ENCODE measurements at regions not wholly inside any gene's neighbourhood (a gene's known extent, or its start where the extent isn't known, plus 50 kb on each side); places are given as distances from the start of the nearest gene placed in this dataset.
"Not testable (repeated sequence)": the region's sequence is repeated elsewhere in the genome, so short reads cannot be mapped to it uniquely, and the experiment has no call there.

DNA sequence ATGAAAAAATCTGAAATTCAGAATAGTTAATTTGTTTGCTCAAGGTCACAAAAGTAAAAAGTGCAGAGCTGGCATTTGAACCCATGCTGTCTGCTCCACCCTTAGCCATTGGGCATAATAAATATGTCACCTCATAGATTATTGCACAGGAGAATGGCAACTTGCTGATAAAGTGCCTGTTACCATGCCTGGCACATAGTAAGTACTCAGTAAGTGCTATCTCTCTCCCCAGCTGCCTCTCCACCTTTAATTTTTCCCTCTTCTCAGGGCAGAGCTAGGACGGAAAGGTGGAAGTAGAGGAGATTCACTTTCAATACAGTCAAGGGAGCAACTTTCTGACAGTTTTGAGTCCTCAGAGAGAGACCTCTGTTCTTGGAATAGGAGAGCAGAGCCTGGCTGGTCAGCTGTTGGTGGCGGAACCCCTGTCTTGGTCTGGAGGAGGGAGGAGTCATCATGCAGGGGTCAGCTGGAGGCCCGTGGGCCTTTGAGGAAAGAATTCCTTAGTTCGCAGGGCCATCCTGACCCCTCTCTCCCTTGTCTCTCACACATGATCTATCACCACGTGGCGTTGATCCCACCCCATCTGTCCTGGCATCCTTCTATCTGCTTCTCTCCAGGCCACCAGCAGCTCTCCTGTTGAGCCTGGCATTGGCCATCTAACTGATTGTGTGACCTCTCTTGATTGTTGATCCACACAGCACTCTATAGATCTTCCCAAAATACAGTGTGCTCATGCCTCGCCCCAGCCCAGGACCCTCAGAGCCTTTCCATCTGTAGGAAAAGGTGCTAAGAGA lies 149.3 kb downstream of the RPLP1 start:
- DNase-seq (ENCODE audit: low spot score): no peak

DNA sequence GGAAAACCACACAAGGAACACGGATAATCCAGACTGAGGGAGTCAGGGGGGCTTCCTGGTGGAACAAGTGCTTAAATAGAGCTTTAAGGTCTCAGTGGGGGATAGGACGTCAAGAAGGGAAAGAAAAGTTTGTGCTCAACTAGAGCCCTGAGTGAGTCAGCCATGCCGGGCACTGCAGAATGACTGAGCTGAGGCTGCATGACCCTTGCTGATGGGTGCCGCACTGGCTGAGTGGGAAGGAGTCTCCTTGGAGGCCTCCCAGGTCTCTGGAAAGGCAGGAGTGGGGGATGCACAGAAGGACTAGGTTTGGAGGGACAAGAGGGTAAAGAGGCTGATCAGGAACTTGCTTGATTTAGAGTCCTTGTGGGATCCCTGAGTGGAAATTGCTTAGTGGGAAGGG lies 150.3 kb downstream of the RPLP1 start:
- DNase-seq (ENCODE audit: low spot score): no peak

DNA sequence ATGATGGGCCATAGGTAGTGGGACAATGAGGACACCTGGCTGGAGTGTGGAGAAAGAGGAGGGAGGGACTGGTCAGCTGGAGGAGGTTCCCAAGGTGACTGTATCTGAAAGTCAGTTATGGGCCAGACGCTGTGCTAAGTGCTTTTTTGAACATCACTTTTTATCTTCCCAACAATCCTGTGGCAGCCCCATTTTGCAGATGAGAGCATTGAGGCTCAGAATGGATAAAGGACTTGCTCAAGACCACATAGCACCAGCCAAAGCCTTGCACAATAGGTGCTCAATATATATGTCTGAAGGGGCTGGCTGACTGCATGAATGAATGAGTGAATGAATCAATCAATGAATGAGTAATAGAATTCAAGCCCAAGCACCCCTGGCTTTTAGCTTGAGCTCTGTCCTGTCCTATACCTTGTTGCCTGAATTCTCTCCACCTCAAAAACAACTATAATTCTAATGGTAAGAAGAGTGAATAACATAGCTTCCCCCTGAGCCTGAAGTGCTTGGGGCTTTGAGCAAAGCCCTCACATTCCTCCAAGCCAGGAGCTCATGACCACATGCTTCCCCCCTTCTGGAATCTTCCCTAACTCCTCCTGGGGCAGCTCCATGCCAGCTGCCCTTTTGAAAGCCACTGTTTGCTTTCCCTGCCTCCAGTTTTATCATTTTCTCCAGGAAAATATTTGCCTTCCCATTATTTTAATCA lies 150.9 kb downstream of the RPLP1 start:
- no peak for DNase-seq (ENCODE audit: low spot score)

DNA sequence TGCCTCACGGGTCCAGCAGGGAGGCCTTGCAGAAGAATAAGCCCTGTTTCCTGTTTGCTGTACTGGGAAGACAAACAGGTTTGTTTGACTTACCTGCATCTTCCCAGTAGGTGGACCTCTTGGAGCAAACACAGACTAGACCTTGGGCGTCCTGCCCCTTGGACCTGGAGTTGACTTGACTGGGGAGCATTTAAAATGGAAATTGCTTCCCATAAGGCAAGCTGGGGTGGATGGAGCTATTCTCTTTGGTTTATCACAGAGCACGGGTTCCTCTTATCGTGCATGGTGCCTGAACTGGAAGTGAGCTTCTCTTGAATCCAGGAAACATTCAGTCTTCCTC lies 151.4 kb downstream of the RPLP1 start:
- DNase-seq (ENCODE audit: low spot score): no peak

DNA sequence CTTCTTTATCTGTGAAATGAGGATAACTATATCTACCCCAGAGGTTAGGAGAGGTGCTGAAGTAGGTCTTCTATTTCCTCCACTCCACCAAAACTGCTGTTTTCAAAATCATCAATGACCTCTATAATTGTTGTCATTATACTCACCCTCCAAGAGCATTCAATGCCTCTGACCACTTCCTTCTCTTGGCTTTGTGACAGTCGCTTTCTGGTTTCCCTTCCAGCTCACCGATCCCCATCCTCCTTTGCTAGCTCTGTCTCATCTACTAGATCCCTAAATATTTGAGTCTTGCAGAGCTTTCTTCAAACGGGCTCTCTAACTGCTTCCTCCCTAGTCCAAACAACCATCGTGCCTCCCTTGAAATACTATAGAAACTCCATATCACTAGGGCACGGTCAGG lies 153.5 kb downstream of the RPLP1 start:
- no peak for DNase-seq (ENCODE audit: low spot score)

DNA sequence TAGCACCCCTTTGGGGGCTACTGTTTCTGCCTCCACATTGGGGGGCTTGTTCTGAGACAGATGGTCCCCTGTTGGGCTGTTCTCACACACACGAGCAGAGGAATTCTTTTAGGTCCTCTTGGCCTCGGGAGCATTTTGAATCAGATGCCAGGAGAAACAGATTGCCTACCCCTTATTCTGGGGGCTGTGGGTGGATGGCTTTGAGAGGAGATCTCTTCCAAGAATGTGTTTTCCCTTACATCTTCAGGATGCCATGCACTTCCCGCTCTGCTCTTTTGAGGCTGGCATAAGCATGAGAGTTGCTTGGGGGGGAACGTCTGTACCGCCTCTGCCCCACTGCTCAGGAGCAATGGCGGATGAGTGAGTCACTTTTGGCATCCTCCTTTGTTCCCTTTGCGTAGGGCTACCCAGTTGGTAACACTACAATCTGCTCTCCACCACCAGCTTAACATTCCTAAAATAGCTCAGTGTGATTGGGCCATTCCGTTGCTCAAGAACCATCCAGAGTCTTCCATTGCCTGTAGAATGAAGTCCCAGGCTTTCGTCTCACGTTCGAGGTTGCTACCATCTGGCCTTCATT lies 154.4 kb downstream of the RPLP1 start:
- no peak for DNase-seq (ENCODE audit: low spot score)

DNA sequence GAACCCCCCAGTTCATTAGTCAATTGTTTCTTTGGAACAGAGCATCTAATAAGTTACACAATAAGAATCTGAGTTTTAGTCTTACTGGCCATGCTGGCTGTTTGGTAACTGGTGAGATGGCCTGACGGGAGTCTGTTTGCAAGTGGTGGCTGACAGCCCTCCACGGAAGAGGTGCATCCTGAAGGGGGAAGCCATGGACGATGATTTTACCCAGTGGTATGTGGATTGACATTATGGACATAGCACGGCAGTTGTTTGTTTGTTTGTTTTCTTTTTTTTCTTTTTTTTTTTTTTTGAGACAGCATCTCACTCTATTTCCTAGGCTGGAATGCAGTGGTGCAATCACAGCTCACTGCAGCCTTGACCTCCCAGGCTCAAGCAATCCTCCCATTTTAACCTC lies 156.0 kb downstream of the RPLP1 start:
- DNase-seq (ENCODE audit: low spot score): no peak

DNA sequence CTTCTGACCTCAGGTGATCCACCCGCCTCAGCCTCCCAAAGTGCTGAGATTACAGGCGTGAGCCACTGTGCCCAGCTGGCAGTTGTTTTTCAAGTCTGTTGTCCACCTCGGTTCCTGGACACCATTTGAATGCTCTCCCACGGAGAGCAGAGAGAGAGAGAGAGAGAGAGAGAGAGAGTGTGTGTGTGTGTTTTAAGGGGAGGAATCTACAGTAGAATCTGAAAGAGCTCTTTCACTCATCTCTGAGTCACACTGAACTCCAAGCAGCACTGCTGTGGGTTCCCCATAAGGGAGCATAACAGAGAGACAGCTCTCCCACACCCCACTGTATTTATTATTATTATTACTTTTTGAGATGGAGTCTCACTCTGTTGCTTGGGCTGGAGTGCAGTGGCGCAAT lies 156.6 kb downstream of the RPLP1 start:
- no peak for DNase-seq (ENCODE audit: low spot score)

DNA sequence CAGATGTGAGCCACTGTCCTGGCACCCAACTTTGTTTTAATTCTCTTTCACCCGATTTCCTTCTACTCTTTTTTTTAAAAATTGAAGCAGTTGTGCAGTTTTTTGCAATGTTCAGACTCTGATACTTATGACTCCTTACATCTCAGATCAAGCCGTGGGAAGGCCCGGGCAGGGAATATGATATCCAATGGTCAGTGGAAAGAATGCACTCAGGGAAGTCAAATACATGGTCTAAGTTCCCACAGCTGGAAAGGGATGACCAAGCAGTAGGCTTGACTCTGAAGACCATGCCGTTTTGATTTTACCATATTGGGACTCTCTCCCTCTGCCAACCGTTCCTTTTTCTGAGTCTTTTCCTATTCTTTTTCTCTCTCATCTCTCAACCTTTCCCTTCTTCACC lies 157.2 kb downstream of the RPLP1 start:
- no peak for DNase-seq (ENCODE audit: low spot score)

DNA sequence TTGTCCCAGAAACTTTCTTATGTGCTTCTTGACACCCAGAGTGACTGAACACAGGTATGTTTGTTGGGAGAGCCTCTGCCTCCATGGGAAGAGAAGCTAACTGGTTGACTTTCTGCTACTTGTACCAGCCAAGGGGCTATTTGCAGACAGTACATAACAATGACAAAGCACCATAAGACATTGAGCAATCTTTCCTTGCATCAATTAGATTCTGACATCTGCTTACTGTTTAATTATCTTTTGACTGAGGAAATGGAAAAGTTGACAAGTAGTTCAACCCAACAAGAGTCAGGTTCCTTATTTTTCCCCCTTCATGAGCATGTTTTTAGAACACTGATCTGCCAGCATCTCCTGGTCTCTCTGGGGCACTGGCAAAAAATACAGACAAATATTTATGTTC lies 157.7 kb downstream of the RPLP1 start:
- no peak for DNase-seq (ENCODE audit: low spot score)

DNA sequence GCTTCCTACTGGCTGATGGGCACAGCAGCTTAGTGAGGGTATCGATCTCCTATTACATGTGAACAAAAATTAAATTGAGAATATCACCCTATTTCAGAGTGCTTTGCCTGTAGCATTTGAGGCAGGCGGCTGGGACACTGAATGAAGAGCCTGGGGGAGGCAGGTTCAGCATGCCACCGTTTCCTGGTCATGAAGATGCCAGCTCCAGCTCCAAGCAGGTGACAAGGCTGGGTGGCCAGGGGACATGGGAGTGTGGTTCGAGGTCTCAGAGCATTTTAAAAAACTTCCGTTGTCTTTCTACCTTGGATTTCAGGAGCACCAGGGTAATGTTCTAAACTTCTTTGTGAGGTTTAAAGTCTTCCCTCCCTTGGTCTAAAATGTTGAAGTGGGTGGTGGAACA lies 158.2 kb downstream of the RPLP1 start:
- DNase-seq (ENCODE audit: low spot score): no peak

DNA sequence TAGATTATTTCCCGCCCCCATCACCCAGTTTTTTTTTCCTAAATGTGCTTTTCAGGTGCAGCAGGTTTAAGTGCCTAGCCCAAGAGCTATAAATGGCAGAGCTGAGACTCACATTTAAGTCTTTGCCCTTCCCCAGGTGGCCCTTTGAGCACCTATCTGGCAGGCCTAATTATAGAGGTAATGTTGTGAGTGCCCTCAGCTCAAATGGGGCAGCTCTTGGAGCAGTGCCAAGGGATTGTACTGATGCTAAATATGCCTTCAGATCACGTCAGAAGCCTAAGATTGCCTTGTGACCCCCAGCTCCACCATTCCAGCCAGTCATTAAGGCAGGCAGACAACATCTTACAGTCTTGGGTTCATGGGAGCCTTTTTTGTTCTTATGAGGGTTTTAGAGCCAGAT lies 159.5 kb downstream of the RPLP1 start:
- no peak for DNase-seq (ENCODE audit: low spot score)

DNA sequence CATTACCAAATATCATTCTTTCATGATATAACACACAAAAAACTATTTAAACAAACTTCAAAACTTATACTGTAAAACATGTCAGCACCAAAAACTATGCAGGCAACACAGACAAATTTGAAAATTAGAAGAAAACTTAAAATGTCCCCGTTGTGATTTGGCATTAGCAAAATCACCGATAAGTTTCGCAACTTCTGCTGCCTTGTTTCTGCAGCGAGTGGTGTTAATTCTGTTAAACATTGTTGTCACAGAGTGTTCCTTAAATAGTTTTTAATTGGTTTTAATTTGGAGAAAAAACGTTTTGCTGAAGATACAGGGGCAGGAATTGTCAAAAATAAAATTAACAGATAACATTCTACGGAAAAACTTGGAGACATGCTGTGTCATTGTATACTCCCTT lies 160.6 kb downstream of the RPLP1 start:
- no peak for DNase-seq (ENCODE audit: low spot score)

DNA sequence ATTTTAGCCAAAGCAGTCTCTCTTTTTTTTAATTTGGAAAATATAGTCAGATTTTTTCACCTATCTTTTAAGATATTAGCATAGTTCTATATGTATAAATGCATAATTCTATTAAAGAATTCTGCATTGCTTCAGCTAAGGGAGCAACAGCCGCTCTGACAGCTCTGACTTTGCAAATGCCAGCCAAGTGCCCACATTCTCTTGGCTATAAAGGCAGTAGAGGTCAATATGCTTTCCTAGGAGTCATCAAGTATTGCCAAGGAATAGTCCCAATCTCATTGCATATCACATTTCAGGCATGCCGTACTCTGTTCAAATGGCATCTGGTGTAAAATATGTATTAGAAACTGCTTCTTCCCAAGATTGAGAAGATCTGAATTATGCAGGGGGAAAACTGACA lies 161.4 kb downstream of the RPLP1 start:
- no peak for DNase-seq (ENCODE audit: low spot score)

DNA sequence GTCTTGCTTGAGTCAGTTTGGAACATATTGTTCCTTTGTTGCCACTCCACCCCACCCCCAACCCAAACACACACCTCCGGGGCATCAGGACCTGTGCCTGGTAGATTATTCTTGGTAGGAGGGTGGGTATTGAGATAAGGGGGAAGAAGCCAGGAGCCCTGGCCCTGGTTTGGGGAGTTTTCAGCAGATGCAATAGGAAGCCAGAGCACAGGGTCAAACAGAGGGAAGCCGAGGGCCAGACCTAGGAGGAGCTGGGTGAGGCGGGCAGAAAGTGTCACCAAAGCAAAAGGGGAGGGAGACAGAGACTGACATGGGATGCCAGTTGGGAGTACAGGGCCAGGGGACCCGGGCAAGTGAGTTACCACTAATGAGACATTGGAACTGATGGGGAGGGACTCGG lies 163.1 kb downstream of the RPLP1 start:
- no peak for DNase-seq (ENCODE audit: low spot score)

DNA sequence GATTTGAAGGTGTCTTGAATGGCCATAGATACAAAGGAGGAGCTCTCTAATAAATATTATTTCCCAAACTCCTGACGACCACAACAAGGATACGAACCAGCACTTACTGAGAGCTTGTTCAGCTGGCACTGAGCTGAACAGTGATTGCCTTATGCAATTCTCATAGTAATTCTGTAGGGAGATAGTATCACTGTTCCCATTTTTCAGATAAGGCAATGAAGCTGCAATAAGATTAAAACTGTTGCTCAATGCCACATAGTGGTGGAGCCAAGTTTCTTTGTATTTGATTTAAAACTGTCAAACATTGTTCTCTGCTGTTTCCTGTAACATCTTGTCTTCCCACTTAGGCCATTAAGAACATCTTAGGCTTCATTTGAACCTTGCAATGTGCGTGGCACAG lies 163.9 kb downstream of the RPLP1 start:
- no peak for DNase-seq (ENCODE audit: low spot score)

DNA sequence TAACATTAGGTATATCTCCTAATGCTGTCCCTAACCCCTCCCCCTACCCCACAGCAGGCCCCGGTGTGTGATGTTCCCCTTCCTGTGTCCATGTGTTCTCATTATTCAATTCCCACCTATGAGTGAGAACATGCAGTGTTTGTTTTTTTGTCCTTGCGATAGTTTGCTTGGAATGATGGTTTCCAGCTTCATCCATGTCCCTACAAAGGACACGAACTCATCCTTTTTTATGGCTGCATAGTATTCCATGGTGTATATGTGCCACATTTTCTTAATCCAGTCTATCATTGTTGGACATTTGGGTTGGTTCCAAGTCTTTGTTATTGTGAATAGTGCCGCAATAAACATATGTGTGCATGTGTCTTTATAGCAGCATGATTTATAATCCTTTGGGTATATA lies 164.5 kb downstream of the RPLP1 start:
- not testable (repeated sequence) for DNase-seq (ENCODE audit: low spot score)

DNA sequence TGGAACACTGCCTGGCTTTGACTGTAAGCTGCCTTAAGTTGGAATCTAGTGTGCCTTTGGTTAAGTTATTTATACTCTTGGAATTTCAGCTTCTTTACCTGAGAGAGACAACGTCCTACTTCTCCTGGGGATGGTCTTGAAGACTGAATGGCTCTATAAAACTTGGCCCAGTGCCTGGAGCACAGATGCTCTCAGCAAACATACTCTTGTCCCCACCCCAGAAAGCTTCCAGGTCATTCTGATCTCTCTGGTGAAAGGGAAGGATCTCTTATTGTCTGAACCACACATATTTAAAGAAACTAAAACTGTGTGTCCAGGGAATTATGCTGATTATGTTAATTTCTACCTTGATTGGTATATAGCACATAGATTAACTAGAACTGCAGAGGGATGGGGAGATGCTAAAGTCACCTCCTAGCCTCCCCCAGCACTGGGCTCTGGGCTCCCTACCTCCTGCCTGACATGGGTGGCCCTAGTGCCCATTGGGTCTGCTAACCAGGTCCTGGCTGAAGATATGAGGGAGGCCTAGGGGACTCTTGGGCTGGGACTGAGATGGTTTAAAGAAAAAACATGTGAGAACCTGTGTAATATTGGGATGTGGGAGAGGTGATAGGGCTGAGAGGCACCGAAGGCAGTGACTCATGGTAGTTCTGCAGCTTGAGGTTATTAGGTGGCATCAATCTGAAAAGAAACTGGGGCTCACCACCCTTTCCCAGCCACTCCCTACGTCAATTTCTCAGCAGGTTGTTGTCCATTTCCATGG lies 171.0 kb downstream of the RPLP1 start:
- no peak for DNase-seq (ENCODE audit: low spot score)

DNA sequence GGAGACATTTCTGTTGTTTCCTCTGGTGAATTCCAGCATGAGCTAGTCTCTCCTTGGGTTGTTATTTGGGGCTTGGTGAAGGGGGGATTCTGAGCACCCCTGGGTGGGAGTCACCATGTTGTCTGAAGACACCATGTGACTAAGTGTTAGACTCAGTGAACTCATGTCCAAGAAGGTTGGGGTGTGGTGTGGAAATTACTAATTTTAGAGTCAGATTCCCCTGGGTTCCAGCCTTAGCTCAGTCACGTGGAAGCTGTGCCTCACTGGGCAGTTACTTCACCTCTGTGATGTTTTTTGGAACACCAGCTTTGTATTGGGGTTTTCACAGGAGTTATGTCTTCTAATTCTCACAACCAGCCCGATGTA lies 171.5 kb downstream of the RPLP1 start:
- no peak for DNase-seq (ENCODE audit: low spot score)

DNA sequence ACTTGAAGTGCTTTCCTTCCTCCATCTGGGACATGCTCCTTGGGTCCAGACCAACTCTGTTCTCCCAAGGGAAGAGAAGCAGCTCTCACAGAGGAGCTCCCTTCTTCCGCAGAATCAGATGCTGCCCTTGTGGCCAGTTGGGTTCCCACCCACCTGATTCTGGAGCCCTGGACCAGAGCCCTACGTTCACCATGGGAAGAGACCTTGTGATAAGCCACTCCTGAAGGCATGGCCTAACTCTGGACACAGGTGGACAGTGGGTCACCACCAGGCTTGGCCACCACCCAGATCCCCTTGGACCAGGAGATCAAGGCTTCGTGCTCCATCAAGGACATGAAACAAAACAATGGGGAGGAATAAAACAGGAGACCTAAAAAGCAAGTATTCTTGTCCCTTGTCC lies 172.2 kb downstream of the RPLP1 start:
- no peak for DNase-seq (ENCODE audit: low spot score)

DNA sequence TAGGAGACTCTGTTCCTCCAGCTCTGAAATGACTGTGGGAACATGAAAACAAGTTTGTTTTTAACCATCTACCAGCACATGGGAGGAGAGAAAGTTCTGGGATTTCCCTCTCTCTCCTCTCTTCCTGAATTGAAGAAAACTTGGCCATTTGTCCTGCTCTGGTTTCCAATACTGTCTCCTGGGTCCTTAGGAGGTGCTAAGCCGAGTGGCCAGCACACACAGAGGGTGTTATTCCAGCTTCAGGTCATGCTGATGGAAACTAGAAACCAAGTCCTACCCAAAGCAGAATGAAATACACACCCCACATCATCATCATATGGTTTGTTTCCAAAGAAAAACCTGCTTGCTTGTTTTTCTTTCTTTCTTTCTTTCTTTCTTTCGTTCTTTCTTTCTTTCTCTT lies 172.7 kb downstream of the RPLP1 start:
- DNase-seq (ENCODE audit: low spot score): no peak

DNA sequence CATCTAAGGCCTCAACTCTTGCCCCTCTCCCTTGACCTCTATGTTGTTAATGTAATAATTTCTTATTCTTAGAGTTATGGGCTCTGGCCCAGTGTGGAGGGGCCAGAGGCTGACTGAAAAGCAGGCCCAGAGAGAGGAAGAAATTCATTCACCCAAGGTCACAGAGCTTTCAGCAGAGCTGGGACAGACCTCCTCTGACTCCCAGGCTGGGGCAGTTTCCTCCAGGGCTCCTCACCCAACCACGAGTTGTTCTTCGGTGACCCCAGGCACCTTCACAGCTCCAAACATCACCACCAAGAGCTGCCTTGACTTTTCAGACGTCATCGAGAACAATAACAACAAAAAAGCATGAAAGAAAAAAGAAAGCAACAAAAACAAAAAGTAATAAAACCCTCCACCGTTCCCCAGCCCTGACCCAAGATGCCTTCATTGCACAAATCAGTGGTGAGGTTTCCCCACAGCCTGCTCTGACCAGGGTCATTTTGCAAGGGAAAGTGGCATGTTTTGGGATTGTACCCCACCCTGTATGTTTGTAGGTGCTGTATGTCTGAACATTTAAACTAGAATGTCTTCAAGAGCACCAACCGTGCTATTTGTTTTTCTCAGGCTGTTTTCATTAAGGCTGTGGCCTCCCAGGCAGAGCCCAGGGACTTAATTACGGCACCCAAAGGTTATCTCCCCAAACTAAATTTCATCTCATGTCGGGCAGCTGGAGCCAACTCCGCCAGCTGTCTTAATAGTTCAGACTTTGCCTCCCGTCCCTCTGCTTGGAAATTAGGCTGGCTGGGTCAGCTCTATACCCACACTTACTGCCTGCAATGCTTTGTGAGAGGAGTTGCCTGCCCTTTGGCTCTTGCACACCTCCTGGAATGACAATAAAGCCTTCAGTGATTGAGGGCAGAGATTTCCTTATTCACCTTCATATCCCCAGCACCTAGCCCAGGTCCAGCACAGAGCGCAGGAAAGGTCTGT lies 173.8 kb downstream of the RPLP1 start:
- DNase-seq (ENCODE audit: low spot score): no peak

All from left forelimb (tissue), 1 donor.